ENCODE measurements at regions not wholly inside any gene's neighbourhood (a gene's known extent, or its start where the extent isn't known, plus 50 kb on each side); places are given as distances from the start of the nearest gene placed in this dataset.
A peak's percentile ranks its signal among the peaks of the same experiment; 100 is the strongest.

DNA sequence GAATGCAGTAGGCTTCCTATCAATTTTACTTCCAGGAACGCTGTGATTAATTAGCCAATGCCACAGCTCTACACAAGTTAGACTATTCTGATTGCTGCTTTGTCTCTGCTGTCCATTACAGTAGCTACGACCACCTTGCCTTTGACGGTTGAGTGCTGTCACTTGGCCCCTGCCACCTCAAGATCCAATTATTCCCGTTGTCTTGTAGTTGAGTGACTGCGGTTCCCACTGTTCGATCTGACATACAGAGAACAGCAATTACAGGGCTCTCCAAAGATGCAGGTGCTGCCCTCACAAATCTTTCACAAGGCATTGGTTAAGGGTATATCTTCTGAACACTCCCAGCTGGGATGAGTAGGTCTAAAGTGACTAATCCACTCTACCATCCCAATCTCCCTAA is 393.4 kb upstream of the KIF2A start:
- WGBS, 2 donors: 94 to 97% methylated on average over 6 of the region's 6 CpGs
- intact Hi-C loops (cut with DNase I; ENCODE audit: low total_unique reads): no loop called here
- no peak overlapping the region for H3K4me3 ChIP-seq (ENCODE audit: low read depth, poor library complexity, severe bottlenecking)
- no peak for DNase-seq (ENCODE audit: low spot score in 2 of 2)
- TF ChIP-seq POLR2A (IDR thresholded peaks at IDR 0.05): no peak
- TF ChIP-seq, protein P1, sequence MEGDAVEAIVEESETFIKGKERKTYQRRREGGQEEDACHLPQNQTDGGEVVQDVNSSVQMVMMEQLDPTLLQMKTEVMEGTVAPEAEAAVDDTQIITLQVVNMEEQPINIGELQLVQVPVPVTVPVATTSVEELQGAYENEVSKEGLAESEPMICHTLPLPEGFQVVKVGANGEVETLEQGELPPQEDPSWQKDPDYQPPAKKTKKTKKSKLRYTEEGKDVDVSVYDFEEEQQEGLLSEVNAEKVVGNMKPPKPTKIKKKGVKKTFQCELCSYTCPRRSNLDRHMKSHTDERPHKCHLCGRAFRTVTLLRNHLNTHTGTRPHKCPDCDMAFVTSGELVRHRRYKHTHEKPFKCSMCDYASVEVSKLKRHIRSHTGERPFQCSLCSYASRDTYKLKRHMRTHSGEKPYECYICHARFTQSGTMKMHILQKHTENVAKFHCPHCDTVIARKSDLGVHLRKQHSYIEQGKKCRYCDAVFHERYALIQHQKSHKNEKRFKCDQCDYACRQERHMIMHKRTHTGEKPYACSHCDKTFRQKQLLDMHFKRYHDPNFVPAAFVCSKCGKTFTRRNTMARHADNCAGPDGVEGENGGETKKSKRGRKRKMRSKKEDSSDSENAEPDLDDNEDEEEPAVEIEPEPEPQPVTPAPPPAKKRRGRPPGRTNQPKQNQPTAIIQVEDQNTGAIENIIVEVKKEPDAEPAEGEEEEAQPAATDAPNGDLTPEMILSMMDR (IDR thresholded peaks at IDR 0.05): no peak

DNA sequence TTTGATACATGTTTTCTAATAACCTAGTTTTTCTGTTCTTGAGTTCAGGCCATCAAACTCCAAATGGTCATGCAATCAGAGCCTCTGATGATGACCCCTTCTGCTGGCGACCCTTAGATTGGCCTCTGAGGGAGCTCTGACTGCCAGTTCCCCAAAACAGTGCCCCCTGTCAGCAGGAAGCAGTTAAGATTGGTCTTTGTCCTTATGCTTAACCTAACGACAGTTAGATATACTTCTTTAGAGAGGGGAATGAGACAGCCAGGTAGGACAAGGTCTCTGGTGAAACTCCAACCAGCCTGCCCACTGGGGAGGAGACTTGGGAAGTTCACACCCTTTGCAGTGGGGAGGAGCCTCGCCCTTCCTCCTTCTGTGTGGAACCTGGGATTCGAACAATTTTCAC is 390.4 kb upstream of the KIF2A start:
- 78 to 81% methylated on average over 4 of the region's 4 CpGs for WGBS, 2 donors
- intact Hi-C loops (cut with DNase I; ENCODE audit: low total_unique reads): no loop called here
- no peak for DNase-seq (ENCODE audit: low spot score in 2 of 2)
- TF ChIP-seq POLR2A (IDR thresholded peaks at IDR 0.05): no peak
- TF ChIP-seq, protein P1 (IDR thresholded peaks at IDR 0.05): no peak
- no peak overlapping the region for H3K4me3 ChIP-seq (ENCODE audit: low read depth, poor library complexity, severe bottlenecking)

DNA sequence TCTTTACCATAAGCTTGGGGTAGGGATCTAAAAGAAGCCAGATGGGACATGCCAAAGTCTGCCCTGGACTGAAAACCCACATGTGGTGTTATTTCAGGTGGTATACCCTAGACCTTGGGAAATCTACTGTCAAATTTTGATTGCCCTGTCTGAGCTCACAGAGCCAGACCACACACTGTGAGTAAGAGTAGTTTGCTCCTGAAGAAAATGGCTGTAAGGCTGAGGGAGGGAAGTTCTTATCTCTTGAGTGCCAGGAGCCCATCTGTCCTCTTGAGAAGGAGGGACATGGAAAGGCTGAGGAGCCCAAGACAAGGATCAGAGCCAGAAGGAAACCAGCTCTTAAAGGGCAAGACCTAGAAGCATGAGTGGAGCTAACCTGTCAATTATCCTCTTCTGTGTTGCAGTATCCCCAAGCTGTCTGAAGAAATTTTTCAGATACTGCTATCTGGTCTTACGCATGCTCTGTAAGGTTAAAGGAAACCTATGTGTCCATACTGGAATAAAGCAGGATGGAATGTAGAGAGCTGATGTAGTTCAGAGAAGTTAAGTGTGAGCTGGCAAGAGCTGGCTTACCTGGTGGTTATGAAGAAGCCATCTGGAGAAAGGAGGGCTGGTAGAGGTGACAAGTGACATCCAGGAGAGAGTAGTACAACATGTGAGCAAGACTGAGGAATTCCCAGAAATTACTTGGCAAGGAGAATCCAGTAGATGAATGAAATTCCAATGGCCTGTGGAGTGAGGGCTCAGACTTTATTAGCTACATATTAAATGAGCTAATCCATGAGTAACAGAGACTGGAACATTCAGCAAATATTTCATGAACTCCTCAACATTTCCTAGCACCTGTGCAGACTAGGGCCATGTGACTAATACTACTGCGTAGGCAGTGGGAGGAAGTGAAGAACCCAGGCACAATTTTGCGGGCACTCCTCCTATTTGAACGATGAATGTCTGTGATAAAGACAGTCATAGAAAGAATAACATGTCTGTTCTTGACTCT is 389.1 kb upstream of the KIF2A start:
- DNase-seq (ENCODE audit: low spot score in 2 of 2): peak in 1 of 2 donors; percentile 22
- no peak overlapping the region for H3K4me3 ChIP-seq (ENCODE audit: low read depth, poor library complexity, severe bottlenecking)
- WGBS, 2 donors: 67 to 69% methylated on average over 4 of the region's 4 CpGs
- intact Hi-C loops (cut with DNase I; ENCODE audit: low total_unique reads): no loop called here
- TF ChIP-seq, protein P1 (IDR thresholded peaks at IDR 0.05): no peak
- TF ChIP-seq POLR2A (IDR thresholded peaks at IDR 0.05): no peak

DNA sequence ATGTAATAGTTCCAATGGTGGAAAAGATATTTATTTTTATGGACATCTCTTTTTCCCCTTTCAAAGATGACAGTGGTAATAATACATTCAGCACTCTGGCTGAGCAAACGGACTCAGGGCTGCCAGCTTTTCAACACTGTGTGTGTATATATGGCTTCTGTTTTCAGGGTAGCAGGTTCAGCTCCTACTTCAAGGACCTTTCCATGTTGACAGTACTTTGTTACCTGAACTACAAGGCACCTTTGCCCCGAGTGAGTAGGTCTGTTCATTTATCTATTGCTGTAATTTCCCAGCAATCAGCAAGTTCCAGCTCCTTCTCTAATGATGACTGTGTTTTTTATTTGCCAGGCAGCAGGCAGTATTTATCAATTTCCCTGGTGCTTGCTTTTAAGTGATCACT is 387.4 kb upstream of the KIF2A start:
- 73 to 74% methylated on average over 2 of the region's 2 CpGs for WGBS, 2 donors
- H3K4me3 ChIP-seq (ENCODE audit: low read depth, poor library complexity, severe bottlenecking): no peak overlapping the region
- intact Hi-C loops (cut with DNase I; ENCODE audit: low total_unique reads): no loop called here
- DNase-seq (ENCODE audit: low spot score in 2 of 2): no peak
- TF ChIP-seq, protein P1 (IDR thresholded peaks at IDR 0.05): no peak
- no peak for TF ChIP-seq POLR2A (IDR thresholded peaks at IDR 0.05)

DNA sequence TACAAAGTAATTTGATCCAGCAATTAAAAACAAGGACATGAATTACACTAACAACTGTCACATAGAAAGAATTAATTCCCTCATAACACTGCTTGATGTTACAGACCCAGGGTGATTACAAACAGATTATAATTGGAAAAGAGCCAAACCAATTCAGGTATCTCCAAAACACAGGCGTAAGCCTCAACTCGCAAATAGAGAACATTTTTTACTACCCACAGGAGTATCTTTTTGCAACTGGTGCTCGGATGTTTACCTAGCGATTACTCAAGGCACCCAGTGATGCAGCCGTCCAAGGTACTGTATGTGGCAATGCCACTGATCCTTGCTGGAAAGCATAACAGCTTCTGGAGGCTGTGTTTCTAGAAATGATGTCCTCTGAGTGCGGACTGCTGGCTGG is 386.1 kb upstream of the KIF2A start:
- H3K4me3 ChIP-seq (ENCODE audit: low read depth, poor library complexity, severe bottlenecking): no peak overlapping the region
- WGBS, 2 donors: 66 to 71% methylated on average over 6 of the region's 6 CpGs
- TF ChIP-seq POLR2A (IDR thresholded peaks at IDR 0.05): no peak
- TF ChIP-seq, protein P1 (IDR thresholded peaks at IDR 0.05): no peak
- DNase-seq (ENCODE audit: low spot score in 2 of 2): no peak
- intact Hi-C loops (cut with DNase I; ENCODE audit: low total_unique reads): no loop called here

Measured in lower leg skin (tissue), 4 donors.